ENCODE measurements at regions not wholly inside any gene's neighbourhood (a gene's known extent, or its start where the extent isn't known, plus 50 kb on each side); places are given as distances from the start of the nearest gene placed in this dataset.

- H3K9ac ChIP-seq (ENCODE audit: low read length), result no peak overlapping the region
- H3K27me3 ChIP-seq (replicated peaks; ENCODE audit: control insufficient read depth, insufficient read depth, low read length), result peaks cover 29% of the 10 kb centered on the region
- no peak overlapping the region for H3K4me3 ChIP-seq (ENCODE audit: low read length)
- no peaks in the 10 kb centered on the region for H3K9me3 ChIP-seq (ENCODE audit: control insufficient read depth, low read length)
- no peaks in the 10 kb centered on the region for H3K4me1 ChIP-seq (ENCODE audit: control insufficient read depth, insufficient read depth, low read length)
- DNase-seq (ENCODE audit: low read depth), result no peak
- H3K36me3 ChIP-seq (ENCODE audit: control insufficient read depth, insufficient read depth, low read length, severe bottlenecking), result no peaks in the 10 kb centered on the region
Observed at GRCh38 chr2:122660786-122661634, 905.6 kb downstream of the TSN start.

- Histone ChIP-seq H3K4me3 (ENCODE audit: low read length) (no peak overlapping the region), H3K36me3 (ENCODE audit: control insufficient read depth, insufficient read depth, low read length, severe bottlenecking) (no peaks in the 10 kb centered on the region), H3K9ac (ENCODE audit: low read length) (no peak overlapping the region), H3K27me3 (replicated peaks; ENCODE audit: control insufficient read depth, insufficient read depth, low read length) (peaks cover 29% of the 10 kb centered on the region), H3K9me3 (ENCODE audit: control insufficient read depth, low read length) (no peaks in the 10 kb centered on the region), H3K4me1 (ENCODE audit: control insufficient read depth, insufficient read depth, low read length) (no peaks in the 10 kb centered on the region)
- DNase-seq (ENCODE audit: low read depth), result no peak
Observed at GRCh38 chr2:122663620-122664019, 908.2 kb downstream of the TSN start.

GRCh38 chr2:122669627-122670026 is 914.2 kb downstream of the TSN start:
- Histone ChIP-seq H3K9me3 (ENCODE audit: control insufficient read depth, low read length) (no peaks in the 10 kb centered on the region), H3K27me3 (replicated peaks; ENCODE audit: control insufficient read depth, insufficient read depth, low read length) (no peaks in the 10 kb centered on the region), H3K4me1 (ENCODE audit: control insufficient read depth, insufficient read depth, low read length) (no peaks in the 10 kb centered on the region), H3K9ac (ENCODE audit: low read length) (no peak overlapping the region), H3K4me3 (ENCODE audit: low read length) (no peak overlapping the region), H3K36me3 (ENCODE audit: control insufficient read depth, insufficient read depth, low read length, severe bottlenecking) (no peaks in the 10 kb centered on the region)
- DNase-seq (ENCODE audit: low read depth), result no peak

GRCh38 chr2:122670897-122671296 is 915.4 kb downstream of the TSN start:
- Histone ChIP-seq H3K36me3 (ENCODE audit: control insufficient read depth, insufficient read depth, low read length, severe bottlenecking) (no peaks in the 10 kb centered on the region), H3K9ac (ENCODE audit: low read length) (no peak overlapping the region), H3K4me3 (ENCODE audit: low read length) (no peak overlapping the region), H3K9me3 (ENCODE audit: control insufficient read depth, low read length) (no peaks in the 10 kb centered on the region), H3K27me3 (replicated peaks; ENCODE audit: control insufficient read depth, insufficient read depth, low read length) (no peaks in the 10 kb centered on the region), H3K4me1 (ENCODE audit: control insufficient read depth, insufficient read depth, low read length) (no peaks in the 10 kb centered on the region)
- no peak for DNase-seq (ENCODE audit: low read depth)

GRCh38 chr2:122680662-122681061 is 925.2 kb downstream of the TSN start:
- DNase-seq (ENCODE audit: low read depth), result no peak
- H3K4me1 ChIP-seq (ENCODE audit: control insufficient read depth, insufficient read depth, low read length), result no peaks in the 10 kb centered on the region
- H3K27me3 ChIP-seq (replicated peaks; ENCODE audit: control insufficient read depth, insufficient read depth, low read length), result no peaks in the 10 kb centered on the region
- H3K4me3 ChIP-seq (ENCODE audit: low read length), result no peak overlapping the region
- H3K36me3 ChIP-seq (ENCODE audit: control insufficient read depth, insufficient read depth, low read length, severe bottlenecking), result no peaks in the 10 kb centered on the region
- no peak overlapping the region for H3K9ac ChIP-seq (ENCODE audit: low read length)
- H3K9me3 ChIP-seq (ENCODE audit: control insufficient read depth, low read length), result no peaks in the 10 kb centered on the region

- no peak for DNase-seq (ENCODE audit: low read depth)
- Histone ChIP-seq H3K36me3 (ENCODE audit: control insufficient read depth, insufficient read depth, low read length, severe bottlenecking) (no peaks in the 10 kb centered on the region), H3K9me3 (ENCODE audit: control insufficient read depth, low read length) (no peaks in the 10 kb centered on the region), H3K4me1 (ENCODE audit: control insufficient read depth, insufficient read depth, low read length) (no peaks in the 10 kb centered on the region), H3K9ac (ENCODE audit: low read length) (no peak overlapping the region), H3K27me3 (replicated peaks; ENCODE audit: control insufficient read depth, insufficient read depth, low read length) (no peaks in the 10 kb centered on the region), H3K4me3 (ENCODE audit: low read length) (no peak overlapping the region)
Observed at GRCh38 chr2:122681626-122682025, 926.2 kb downstream of the TSN start.

GRCh38 chr2:122682356-122682755 is 926.9 kb downstream of the TSN start:
- Histone ChIP-seq H3K9ac (ENCODE audit: low read length) (no peak overlapping the region), H3K27me3 (replicated peaks; ENCODE audit: control insufficient read depth, insufficient read depth, low read length) (no peaks in the 10 kb centered on the region), H3K9me3 (ENCODE audit: control insufficient read depth, low read length) (no peaks in the 10 kb centered on the region), H3K36me3 (ENCODE audit: control insufficient read depth, insufficient read depth, low read length, severe bottlenecking) (no peaks in the 10 kb centered on the region), H3K4me3 (ENCODE audit: low read length) (no peak overlapping the region), H3K4me1 (ENCODE audit: control insufficient read depth, insufficient read depth, low read length) (no peaks in the 10 kb centered on the region)
- DNase-seq (ENCODE audit: low read depth), result no peak

GRCh38 chr2:122683018-122683417 is 927.6 kb downstream of the TSN start:
- Histone ChIP-seq H3K4me3 (ENCODE audit: low read length) (no peak overlapping the region), H3K27me3 (replicated peaks; ENCODE audit: control insufficient read depth, insufficient read depth, low read length) (no peaks in the 10 kb centered on the region), H3K4me1 (ENCODE audit: control insufficient read depth, insufficient read depth, low read length) (no peaks in the 10 kb centered on the region), H3K9me3 (ENCODE audit: control insufficient read depth, low read length) (no peaks in the 10 kb centered on the region), H3K36me3 (ENCODE audit: control insufficient read depth, insufficient read depth, low read length, severe bottlenecking) (no peaks in the 10 kb centered on the region), H3K9ac (ENCODE audit: low read length) (no peak overlapping the region)
- no peak for DNase-seq (ENCODE audit: low read depth)

GRCh38 chr2:122692400-122693083 is 937.1 kb downstream of the TSN start:
- Histone ChIP-seq H3K4me1 (ENCODE audit: control insufficient read depth, insufficient read depth, low read length) (no peaks in the 10 kb centered on the region), H3K9me3 (ENCODE audit: control insufficient read depth, low read length) (no peaks in the 10 kb centered on the region), H3K4me3 (ENCODE audit: low read length) (no peak overlapping the region), H3K36me3 (ENCODE audit: control insufficient read depth, insufficient read depth, low read length, severe bottlenecking) (no peaks in the 10 kb centered on the region), H3K27me3 (replicated peaks; ENCODE audit: control insufficient read depth, insufficient read depth, low read length) (no peaks in the 10 kb centered on the region), H3K9ac (ENCODE audit: low read length) (no peak overlapping the region)
- no peak for DNase-seq (ENCODE audit: low read depth)

- no peaks in the 10 kb centered on the region for H3K9me3 ChIP-seq (ENCODE audit: control insufficient read depth, low read length)
- no peaks in the 10 kb centered on the region for H3K4me1 ChIP-seq (ENCODE audit: control insufficient read depth, insufficient read depth, low read length)
- H3K4me3 ChIP-seq (ENCODE audit: low read length), result no peak overlapping the region
- no peaks in the 10 kb centered on the region for H3K27me3 ChIP-seq (replicated peaks; ENCODE audit: control insufficient read depth, insufficient read depth, low read length)
- H3K36me3 ChIP-seq (ENCODE audit: control insufficient read depth, insufficient read depth, low read length, severe bottlenecking), result no peaks in the 10 kb centered on the region
- DNase-seq (ENCODE audit: low read depth), result no peak
- no peak overlapping the region for H3K9ac ChIP-seq (ENCODE audit: low read length)
Observed at GRCh38 chr2:122697415-122697814, 942.0 kb downstream of the TSN start.

GRCh38 chr2:122703676-122704075 is 948.2 kb downstream of the TSN start:
- Histone ChIP-seq H3K4me1 (ENCODE audit: control insufficient read depth, insufficient read depth, low read length) (peaks cover 8% of the 10 kb centered on the region), H3K4me3 (ENCODE audit: low read length) (no peak overlapping the region), H3K9ac (ENCODE audit: low read length) (no peak overlapping the region), H3K9me3 (ENCODE audit: control insufficient read depth, low read length) (no peaks in the 10 kb centered on the region), H3K36me3 (ENCODE audit: control insufficient read depth, insufficient read depth, low read length, severe bottlenecking) (no peaks in the 10 kb centered on the region), H3K27me3 (replicated peaks; ENCODE audit: control insufficient read depth, insufficient read depth, low read length) (no peaks in the 10 kb centered on the region)
- DNase-seq (ENCODE audit: low read depth), result no peak
